GM23338 (cell line): ENCODE measurements at regions not wholly inside any gene's neighbourhood (a gene's known extent, or its start where the extent isn't known, plus 50 kb on each side); places are given as distances from the start of the nearest gene placed in this dataset.

Experiments used
- ATAC-seq: fragments of 200-7000 bp; cut with Tn5 transposase; 3 replicates; pipeline ENCODE4 v1.9.1; 2020
- DNase-seq: peaks from one replicate; pipeline ENCODE4 v3.0.0-alpha.2; 2015; ENCODE audit warnings: low spot score
- H2AFZ ChIP-seq: fragments of 200-600 bp; sonication (generic); 2 replicates; pipeline ENCODE4 v1.8.0; 2016; ENCODE audit warnings: antibody characterized with exemption, mild to moderate bottlenecking, moderate library complexity
- H3F3A ChIP-seq: fragments of 200-600 bp; sonication (generic); replicated peaks from 2 replicates; pipeline ENCODE4 v1.8.0; 2017; ENCODE audit warnings: antibody characterized with exemption, mixed run types, low read depth
- H3K27ac ChIP-seq: fragments of 200-600 bp; sonication (generic); 2 replicates; pipeline ENCODE4 v1.6.1; 2016; ENCODE audit warnings: low read depth
- H3K27me3 ChIP-seq: fragments of 200-600 bp; sonication (generic); 2 replicates; pipeline ENCODE4 v1.8.0; 2016; ENCODE audit warnings: mild to moderate bottlenecking, mixed run types, moderate library complexity; ENCODE audit not compliant: insufficient read depth
- H3K36me3 ChIP-seq: fragments of 200-600 bp; sonication (generic); 2 replicates; pipeline ENCODE4 v1.8.0; 2016; ENCODE audit warnings: mild to moderate bottlenecking; ENCODE audit not compliant: insufficient read depth
- H3K4me1 ChIP-seq: fragments of 200-600 bp; sonication (generic); 2 replicates; pipeline ENCODE4 v1.8.0; 2016; ENCODE audit warnings: mild to moderate bottlenecking, moderate library complexity; ENCODE audit not compliant: insufficient read depth
- H3K4me2 ChIP-seq: fragments of 200-600 bp; sonication (generic); 2 replicates; pipeline ENCODE4 v1.7.1; 2017; ENCODE audit warnings: mixed run types
- H3K4me3 ChIP-seq: fragments of 200-600 bp; sonication (generic); 2 replicates; pipeline ENCODE4 v1.6.1; 2016; ENCODE audit warnings: mixed run types
- H3K79me2 ChIP-seq: fragments of 200-600 bp; sonication (generic); replicated peaks from 2 replicates; pipeline ENCODE4 v1.8.0; 2017; ENCODE audit warnings: mild to moderate bottlenecking; ENCODE audit not compliant: insufficient read depth
- H3K9me2 ChIP-seq: fragments of 200-600 bp; sonication (generic); 2 replicates; pipeline ENCODE4 v1.8.0; 2017; ENCODE audit not compliant: insufficient read depth
- H4K20me1 ChIP-seq: fragments of 200-600 bp; sonication (generic); replicated peaks from 2 replicates; pipeline ENCODE4 v1.8.0; 2017; ENCODE audit warnings: mild to moderate bottlenecking; ENCODE audit not compliant: insufficient read depth
- H3K27ac Mint-ChIP-seq: 2 replicates; pipeline ENCODE4 v1.8.0; 2020; ENCODE audit warnings: inconsistent platforms, mild to moderate bottlenecking, moderate library complexity, mixed read lengths
- H3K27me3 Mint-ChIP-seq: 3 replicates; pipeline ENCODE4 v1.8.0; 2022; ENCODE audit warnings: low read depth, mild to moderate bottlenecking, moderate library complexity, mixed read lengths, inconsistent platforms; ENCODE audit not compliant: insufficient read depth, poor library complexity
- H3K36me3 Mint-ChIP-seq: 3 replicates; pipeline ENCODE4 v1.8.0; 2021; ENCODE audit warnings: low read depth, mild to moderate bottlenecking, inconsistent platforms, moderate library complexity, mixed read lengths
- H3K4me1 Mint-ChIP-seq: 3 replicates; pipeline ENCODE4 v1.8.0; 2020; ENCODE audit warnings: mild to moderate bottlenecking, inconsistent platforms, mixed read lengths
- H3K4me3 Mint-ChIP-seq: 3 replicates; pipeline ENCODE4 v1.8.0; 2021; ENCODE audit warnings: moderate library complexity, mild to moderate bottlenecking, inconsistent platforms, mixed read lengths
- H3K9me3 Mint-ChIP-seq: 3 replicates; pipeline ENCODE4 v1.8.0; 2020; ENCODE audit warnings: moderate library complexity, mild to moderate bottlenecking, inconsistent platforms, mixed read lengths
- CREB1 ChIP-seq: fragments of 250-450 bp; sonication (Bioruptor Pico); IDR thresholded peaks from 2 replicates; pipeline ENCODE4 v1.5.0; 2020; ENCODE audit warnings: low read depth, mild to moderate bottlenecking, moderate library complexity
- JUNB ChIP-seq: IDR thresholded peaks from one replicate; pipeline ENCODE4 v1.6.1; 2016; ENCODE audit warnings: antibody characterized with exemption; ENCODE audit not compliant: unreplicated experiment
- POLR2AphosphoS5 ChIP-seq: IDR thresholded peaks from 2 replicates; pipeline ENCODE4 v1.6.1; 2016; ENCODE audit warnings: antibody characterized with exemption, low read depth
- STAT1 ChIP-seq: IDR thresholded peaks from one replicate; pipeline ENCODE4 v1.6.1; 2016; ENCODE audit warnings: antibody characterized with exemption; ENCODE audit not compliant: unreplicated experiment
- ZNF331 ChIP-seq: fragments of 250-450 bp; sonication (Bioruptor Pico); IDR thresholded peaks from 2 replicates; pipeline ENCODE4 v1.5.0; 2020; ENCODE audit warnings: low read depth, mild to moderate bottlenecking, moderate library complexity
- TF ChIP-seq, protein P1 (sequence below): IDR thresholded peaks from one replicate; pipeline ENCODE4 v1.6.1; 2018; ENCODE audit warnings: antibody characterized with exemption; ENCODE audit not compliant: unreplicated experiment
- TF ChIP-seq, protein P2 (sequence below): fragments of 250-450 bp; sonication (Bioruptor Pico); IDR thresholded peaks from 2 replicates; pipeline ENCODE4 v1.5.0; 2020; ENCODE audit warnings: mild to moderate bottlenecking, moderate library complexity
- TF ChIP-seq, protein P3 (sequence below), 2 experiments: fragments of 200-600 bp in 1 of 2; sonication (generic) in 1 of 2; conservative IDR thresholded peaks; 2 replicates each; pipeline versions ENCODE4 v1.5.1 to v1.6.1; 2016 to 2017; ENCODE audit warnings: antibody characterized with exemption in 2 of 2, low read depth in 2 of 2, mild to moderate bottlenecking in 2 of 2, moderate library complexity in 1 of 2

GRCh38 chr3:1723726-1724125 lies 374.9 kb upstream of the CNTN4 start:
- H3K27ac Mint-ChIP-seq = no peak overlapping the region
- Histone ChIP-seq H3K4me2 (no peak overlapping the region), H3K4me1 (no peaks in the 10 kb centered on the region), H3F3A (no peaks in the 10 kb centered on the region), H3K36me3 (no peaks in the 10 kb centered on the region), H2AFZ (no peak overlapping the region), H3K9me2 (no peaks in the 10 kb centered on the region), H3K27ac (no peak overlapping the region), H3K27me3 (no peaks in the 10 kb centered on the region), H4K20me1 (no peaks in the 10 kb centered on the region), H3K79me2 (no peaks in the 10 kb centered on the region), H3K4me3 (no peak overlapping the region)
- DNase-seq = no peak
- H3K9me3 Mint-ChIP-seq = peaks cover 99% of the 10 kb centered on the region
- no peak overlapping the region for H3K4me3 Mint-ChIP-seq
- TF ChIP-seq ZNF331 (CRISPR knock-in tag) (no peak), CREB1 (no peak), JUNB (no peak), POLR2AphosphoS5 (no peak), STAT1 (no peak)
- TF ChIP-seq, protein P1, sequence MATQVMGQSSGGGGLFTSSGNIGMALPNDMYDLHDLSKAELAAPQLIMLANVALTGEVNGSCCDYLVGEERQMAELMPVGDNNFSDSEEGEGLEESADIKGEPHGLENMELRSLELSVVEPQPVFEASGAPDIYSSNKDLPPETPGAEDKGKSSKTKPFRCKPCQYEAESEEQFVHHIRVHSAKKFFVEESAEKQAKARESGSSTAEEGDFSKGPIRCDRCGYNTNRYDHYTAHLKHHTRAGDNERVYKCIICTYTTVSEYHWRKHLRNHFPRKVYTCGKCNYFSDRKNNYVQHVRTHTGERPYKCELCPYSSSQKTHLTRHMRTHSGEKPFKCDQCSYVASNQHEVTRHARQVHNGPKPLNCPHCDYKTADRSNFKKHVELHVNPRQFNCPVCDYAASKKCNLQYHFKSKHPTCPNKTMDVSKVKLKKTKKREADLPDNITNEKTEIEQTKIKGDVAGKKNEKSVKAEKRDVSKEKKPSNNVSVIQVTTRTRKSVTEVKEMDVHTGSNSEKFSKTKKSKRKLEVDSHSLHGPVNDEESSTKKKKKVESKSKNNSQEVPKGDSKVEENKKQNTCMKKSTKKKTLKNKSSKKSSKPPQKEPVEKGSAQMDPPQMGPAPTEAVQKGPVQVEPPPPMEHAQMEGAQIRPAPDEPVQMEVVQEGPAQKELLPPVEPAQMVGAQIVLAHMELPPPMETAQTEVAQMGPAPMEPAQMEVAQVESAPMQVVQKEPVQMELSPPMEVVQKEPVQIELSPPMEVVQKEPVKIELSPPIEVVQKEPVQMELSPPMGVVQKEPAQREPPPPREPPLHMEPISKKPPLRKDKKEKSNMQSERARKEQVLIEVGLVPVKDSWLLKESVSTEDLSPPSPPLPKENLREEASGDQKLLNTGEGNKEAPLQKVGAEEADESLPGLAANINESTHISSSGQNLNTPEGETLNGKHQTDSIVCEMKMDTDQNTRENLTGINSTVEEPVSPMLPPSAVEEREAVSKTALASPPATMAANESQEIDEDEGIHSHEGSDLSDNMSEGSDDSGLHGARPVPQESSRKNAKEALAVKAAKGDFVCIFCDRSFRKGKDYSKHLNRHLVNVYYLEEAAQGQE = no peak
- TF ChIP-seq, protein P2, sequence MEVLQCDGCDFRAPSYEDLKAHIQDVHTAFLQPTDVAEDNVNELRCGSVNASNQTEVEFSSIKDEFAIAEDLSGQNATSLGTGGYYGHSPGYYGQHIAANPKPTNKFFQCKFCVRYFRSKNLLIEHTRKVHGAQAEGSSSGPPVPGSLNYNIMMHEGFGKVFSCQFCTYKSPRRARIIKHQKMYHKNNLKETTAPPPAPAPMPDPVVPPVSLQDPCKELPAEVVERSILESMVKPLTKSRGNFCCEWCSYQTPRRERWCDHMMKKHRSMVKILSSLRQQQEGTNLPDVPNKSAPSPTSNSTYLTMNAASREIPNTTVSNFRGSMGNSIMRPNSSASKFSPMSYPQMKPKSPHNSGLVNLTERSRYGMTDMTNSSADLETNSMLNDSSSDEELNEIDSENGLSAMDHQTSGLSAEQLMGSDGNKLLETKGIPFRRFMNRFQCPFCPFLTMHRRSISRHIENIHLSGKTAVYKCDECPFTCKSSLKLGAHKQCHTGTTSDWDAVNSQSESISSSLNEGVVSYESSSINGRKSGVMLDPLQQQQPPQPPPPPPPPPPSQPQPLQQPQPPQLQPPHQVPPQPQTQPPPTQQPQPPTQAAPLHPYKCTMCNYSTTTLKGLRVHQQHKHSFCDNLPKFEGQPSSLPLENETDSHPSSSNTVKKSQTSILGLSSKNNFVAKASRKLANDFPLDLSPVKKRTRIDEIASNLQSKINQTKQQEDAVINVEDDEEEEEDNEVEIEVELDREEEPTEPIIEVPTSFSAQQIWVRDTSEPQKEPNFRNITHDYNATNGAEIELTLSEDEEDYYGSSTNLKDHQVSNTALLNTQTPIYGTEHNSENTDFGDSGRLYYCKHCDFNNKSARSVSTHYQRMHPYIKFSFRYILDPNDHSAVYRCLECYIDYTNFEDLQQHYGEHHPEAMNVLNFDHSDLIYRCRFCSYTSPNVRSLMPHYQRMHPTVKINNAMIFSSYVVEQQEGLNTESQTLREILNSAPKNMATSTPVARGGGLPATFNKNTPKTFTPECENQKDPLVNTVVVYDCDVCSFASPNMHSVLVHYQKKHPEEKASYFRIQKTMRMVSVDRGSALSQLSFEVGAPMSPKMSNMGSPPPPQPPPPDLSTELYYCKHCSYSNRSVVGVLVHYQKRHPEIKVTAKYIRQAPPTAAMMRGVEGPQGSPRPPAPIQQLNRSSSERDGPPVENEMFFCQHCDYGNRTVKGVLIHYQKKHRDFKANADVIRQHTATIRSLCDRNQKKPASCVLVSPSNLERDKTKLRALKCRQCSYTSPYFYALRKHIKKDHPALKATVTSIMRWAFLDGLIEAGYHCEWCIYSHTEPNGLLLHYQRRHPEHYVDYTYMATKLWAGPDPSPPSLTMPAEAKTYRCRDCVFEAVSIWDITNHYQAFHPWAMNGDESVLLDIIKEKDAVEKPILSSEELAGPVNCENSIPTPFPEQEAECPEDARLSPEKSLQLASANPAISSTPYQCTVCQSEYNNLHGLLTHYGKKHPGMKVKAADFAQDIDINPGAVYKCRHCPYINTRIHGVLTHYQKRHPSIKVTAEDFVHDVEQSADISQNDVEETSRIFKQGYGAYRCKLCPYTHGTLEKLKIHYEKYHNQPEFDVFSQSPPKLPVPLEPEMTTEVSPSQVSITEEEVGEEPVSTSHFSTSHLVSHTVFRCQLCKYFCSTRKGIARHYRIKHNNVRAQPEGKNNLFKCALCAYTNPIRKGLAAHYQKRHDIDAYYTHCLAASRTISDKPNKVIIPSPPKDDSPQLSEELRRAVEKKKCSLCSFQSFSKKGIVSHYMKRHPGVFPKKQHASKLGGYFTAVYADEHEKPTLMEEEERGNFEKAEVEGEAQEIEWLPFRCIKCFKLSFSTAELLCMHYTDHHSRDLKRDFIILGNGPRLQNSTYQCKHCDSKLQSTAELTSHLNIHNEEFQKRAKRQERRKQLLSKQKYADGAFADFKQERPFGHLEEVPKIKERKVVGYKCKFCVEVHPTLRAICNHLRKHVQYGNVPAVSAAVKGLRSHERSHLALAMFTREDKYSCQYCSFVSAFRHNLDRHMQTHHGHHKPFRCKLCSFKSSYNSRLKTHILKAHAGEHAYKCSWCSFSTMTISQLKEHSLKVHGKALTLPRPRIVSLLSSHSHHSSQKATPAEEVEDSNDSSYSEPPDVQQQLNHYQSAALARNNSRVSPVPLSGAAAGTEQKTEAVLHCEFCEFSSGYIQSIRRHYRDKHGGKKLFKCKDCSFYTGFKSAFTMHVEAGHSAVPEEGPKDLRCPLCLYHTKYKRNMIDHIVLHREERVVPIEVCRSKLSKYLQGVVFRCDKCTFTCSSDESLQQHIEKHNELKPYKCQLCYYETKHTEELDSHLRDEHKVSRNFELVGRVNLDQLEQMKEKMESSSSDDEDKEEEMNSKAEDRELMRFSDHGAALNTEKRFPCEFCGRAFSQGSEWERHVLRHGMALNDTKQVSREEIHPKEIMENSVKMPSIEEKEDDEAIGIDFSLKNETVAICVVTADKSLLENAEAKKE (CRISPR knock-in tag) = no peak
- TF ChIP-seq, protein P3, sequence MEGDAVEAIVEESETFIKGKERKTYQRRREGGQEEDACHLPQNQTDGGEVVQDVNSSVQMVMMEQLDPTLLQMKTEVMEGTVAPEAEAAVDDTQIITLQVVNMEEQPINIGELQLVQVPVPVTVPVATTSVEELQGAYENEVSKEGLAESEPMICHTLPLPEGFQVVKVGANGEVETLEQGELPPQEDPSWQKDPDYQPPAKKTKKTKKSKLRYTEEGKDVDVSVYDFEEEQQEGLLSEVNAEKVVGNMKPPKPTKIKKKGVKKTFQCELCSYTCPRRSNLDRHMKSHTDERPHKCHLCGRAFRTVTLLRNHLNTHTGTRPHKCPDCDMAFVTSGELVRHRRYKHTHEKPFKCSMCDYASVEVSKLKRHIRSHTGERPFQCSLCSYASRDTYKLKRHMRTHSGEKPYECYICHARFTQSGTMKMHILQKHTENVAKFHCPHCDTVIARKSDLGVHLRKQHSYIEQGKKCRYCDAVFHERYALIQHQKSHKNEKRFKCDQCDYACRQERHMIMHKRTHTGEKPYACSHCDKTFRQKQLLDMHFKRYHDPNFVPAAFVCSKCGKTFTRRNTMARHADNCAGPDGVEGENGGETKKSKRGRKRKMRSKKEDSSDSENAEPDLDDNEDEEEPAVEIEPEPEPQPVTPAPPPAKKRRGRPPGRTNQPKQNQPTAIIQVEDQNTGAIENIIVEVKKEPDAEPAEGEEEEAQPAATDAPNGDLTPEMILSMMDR (conservative IDR thresholded peaks at IDR 0.05; ENCODE audit: low read depth in 2 of 2) = no peak
- peaks cover 1% of the 10 kb centered on the region for H3K27me3 Mint-ChIP-seq
- peaks cover 22% of the 10 kb centered on the region for H3K36me3 Mint-ChIP-seq
- H3K4me1 Mint-ChIP-seq = no peaks in the 10 kb centered on the region
- no peak for ATAC-seq
